Nephron (organoid): ENCODE measurements at regions not wholly inside any gene's neighbourhood (a gene's known extent, or its start where the extent isn't known, plus 50 kb on each side); places are given as distances from the start of the nearest gene placed in this dataset.
"Not testable (repeated sequence)": the region's sequence is repeated elsewhere in the genome, so short reads cannot be mapped to it uniquely, and the experiment has no call there.

Experiments used
- H3K27ac Mint-ChIP-seq, 3 experiments: 2 replicates each; pipeline ENCODE4 v1.8.0; 2020; ENCODE audit warnings: mixed read lengths in 3 of 3, mild to moderate bottlenecking in 2 of 3, moderate library complexity in 1 of 3
- H3K27me3 Mint-ChIP-seq: 2 replicates; pipeline ENCODE4 v1.8.0; 2021; ENCODE audit warnings: low read depth, mild to moderate bottlenecking, moderate library complexity, mixed read lengths
- H3K36me3 Mint-ChIP-seq: 2 replicates; pipeline ENCODE4 v1.8.0; 2020; ENCODE audit warnings: low read depth, mixed read lengths
- H3K4me1 Mint-ChIP-seq: 2 replicates; pipeline ENCODE4 v1.8.0; 2020; ENCODE audit warnings: mixed read lengths
- H3K4me3 Mint-ChIP-seq, 3 experiments: 2 replicates each; pipeline ENCODE4 v1.8.0; 2020; ENCODE audit warnings: mild to moderate bottlenecking in 3 of 3, mixed read lengths in 3 of 3, moderate library complexity in 2 of 3
- H3K9me3 Mint-ChIP-seq: 2 replicates; pipeline ENCODE4 v1.8.0; 2020; ENCODE audit warnings: mixed read lengths

- not testable (repeated sequence) for H3K36me3 Mint-ChIP-seq, H3K27me3 Mint-ChIP-seq, H3K4me1 Mint-ChIP-seq, H3K4me3 Mint-ChIP-seq, H3K9me3 Mint-ChIP-seq, H3K27ac Mint-ChIP-seq
These were observed 255.1 kb downstream of the OR4F29 start for GRCh38 chr1:196366-196765.

- not testable (repeated sequence) for H3K27me3 Mint-ChIP-seq, H3K9me3 Mint-ChIP-seq, H3K4me3 Mint-ChIP-seq, H3K36me3 Mint-ChIP-seq, H3K4me1 Mint-ChIP-seq
- peak overlapping the region in 1 of 3 experiments; percentile 80 for H3K27ac Mint-ChIP-seq
These were observed 260.0 kb downstream of the OR4F29 start for GRCh38 chr1:191296-192049.

- H3K36me3 Mint-ChIP-seq, H3K9me3 Mint-ChIP-seq, H3K4me1 Mint-ChIP-seq, H3K27me3 Mint-ChIP-seq: not testable (repeated sequence)
- Mint-ChIP-seq H3K27ac (peak overlapping the region in 2 of 3 experiments; percentile 20 to 80), H3K4me3 (peak overlapping the region in 1 of 3 experiments; percentile 22)
These were observed 260.8 kb downstream of the OR4F29 start for GRCh38 chr1:190678-191077.

GRCh38 chr1:189915-190314 lies 261.6 kb downstream of the OR4F29 start:
- H3K4me1 Mint-ChIP-seq, H3K27me3 Mint-ChIP-seq, H3K36me3 Mint-ChIP-seq, H3K4me3 Mint-ChIP-seq, H3K27ac Mint-ChIP-seq, H3K9me3 Mint-ChIP-seq: not testable (repeated sequence)

GRCh38 chr1:189270-189669 lies 262.2 kb downstream of the OR4F29 start:
- not testable (repeated sequence) for H3K27me3 Mint-ChIP-seq, H3K9me3 Mint-ChIP-seq, H3K27ac Mint-ChIP-seq, H3K4me1 Mint-ChIP-seq, H3K4me3 Mint-ChIP-seq, H3K36me3 Mint-ChIP-seq

- H3K4me1 Mint-ChIP-seq, result not testable (repeated sequence)
These were observed 264.2 kb downstream of the OR4F29 start for GRCh38 chr1:187298-187697.

GRCh38 chr1:186691-187131 lies 264.8 kb downstream of the OR4F29 start:
- not testable (repeated sequence) for H3K4me1 Mint-ChIP-seq, H3K27me3 Mint-ChIP-seq, H3K4me3 Mint-ChIP-seq, H3K27ac Mint-ChIP-seq, H3K9me3 Mint-ChIP-seq, H3K36me3 Mint-ChIP-seq

More at GRCh38 chr1:187298-187697, 264.2 kb downstream of the OR4F29 start:
- H3K27ac Mint-ChIP-seq, H3K36me3 Mint-ChIP-seq, H3K9me3 Mint-ChIP-seq, H3K27me3 Mint-ChIP-seq, H3K4me3 Mint-ChIP-seq: not testable (repeated sequence)

GRCh38 chr1:186223-186622 lies 265.3 kb downstream of the OR4F29 start:
- not testable (repeated sequence) for H3K27ac Mint-ChIP-seq, H3K27me3 Mint-ChIP-seq, H3K4me3 Mint-ChIP-seq, H3K4me1 Mint-ChIP-seq, H3K36me3 Mint-ChIP-seq, H3K9me3 Mint-ChIP-seq

GRCh38 chr1:185526-185925 lies 266.0 kb downstream of the OR4F29 start:
- not testable (repeated sequence) for H3K27ac Mint-ChIP-seq, H3K4me1 Mint-ChIP-seq, H3K4me3 Mint-ChIP-seq, H3K36me3 Mint-ChIP-seq, H3K27me3 Mint-ChIP-seq, H3K9me3 Mint-ChIP-seq

GRCh38 chr1:184336-184686 lies 267.2 kb downstream of the OR4F29 start:
- H3K9me3 Mint-ChIP-seq, H3K4me1 Mint-ChIP-seq, H3K27me3 Mint-ChIP-seq, H3K36me3 Mint-ChIP-seq: not testable (repeated sequence)
- peak overlapping the region in 2 of 3 experiments; percentile 71 to 85 for H3K27ac Mint-ChIP-seq
- peak overlapping the region in 1 of 3 experiments; percentile 48 for H3K4me3 Mint-ChIP-seq

GRCh38 chr1:183620-184335 lies 267.7 kb downstream of the OR4F29 start:
- H3K4me3 Mint-ChIP-seq, H3K9me3 Mint-ChIP-seq, H3K4me1 Mint-ChIP-seq, H3K27me3 Mint-ChIP-seq, H3K36me3 Mint-ChIP-seq: not testable (repeated sequence)
- H3K27ac Mint-ChIP-seq, result peak overlapping the region in 2 of 3 experiments; percentile 71 to 85

- H3K4me3 Mint-ChIP-seq, H3K36me3 Mint-ChIP-seq, H3K27ac Mint-ChIP-seq, H3K27me3 Mint-ChIP-seq, H3K9me3 Mint-ChIP-seq, H3K4me1 Mint-ChIP-seq: not testable (repeated sequence)
These were observed 268.4 kb downstream of the OR4F29 start for GRCh38 chr1:183081-183480.

- H3K27ac Mint-ChIP-seq, H3K4me1 Mint-ChIP-seq, H3K9me3 Mint-ChIP-seq, H3K4me3 Mint-ChIP-seq, H3K36me3 Mint-ChIP-seq, H3K27me3 Mint-ChIP-seq: not testable (repeated sequence)
These were observed 268.8 kb downstream of the OR4F29 start for GRCh38 chr1:182631-183030.
